BLaER1 (cell line): ENCODE measurements at regions not wholly inside any gene's neighbourhood (a gene's known extent, or its start where the extent isn't known, plus 50 kb on each side); places are given as distances from the start of the nearest gene placed in this dataset.

Source experiments
- H3K27ac ChIP-seq: shearing (Covaris generic); formaldehyde crosslinking; 2 replicates; pipeline ENCODE4 v1.8.1; 2022
- H3K27me3 ChIP-seq: shearing (Covaris generic); formaldehyde crosslinking; 2 replicates; pipeline ENCODE4 v1.8.1; 2022
- H3K36me3 ChIP-seq: shearing (Covaris generic); formaldehyde crosslinking; 2 replicates; pipeline ENCODE4 v1.8.1; 2022
- H3K4me1 ChIP-seq: shearing (Covaris generic); formaldehyde crosslinking; 2 replicates; pipeline ENCODE4 v1.8.1; 2022
- H3K4me2 ChIP-seq: shearing (Covaris generic); formaldehyde crosslinking; 2 replicates; pipeline ENCODE4 v1.8.1; 2022
- H3K4me3 ChIP-seq: shearing (Covaris generic); formaldehyde crosslinking; 2 replicates; pipeline ENCODE4 v1.8.1; 2022
- H3K9ac ChIP-seq: shearing (Covaris generic); formaldehyde crosslinking; 2 replicates; pipeline ENCODE4 v1.8.1; 2022
- H3K9me3 ChIP-seq: shearing (Covaris generic); formaldehyde crosslinking; 2 replicates; pipeline ENCODE4 v1.8.1; 2022
- H4K20me1 ChIP-seq: shearing (Covaris generic); formaldehyde crosslinking; 2 replicates; pipeline ENCODE4 v1.8.1; 2022
- Cebpa-rat ChIP-seq: shearing (Covaris generic); IDR thresholded peaks from 2 replicates; pipeline ENCODE4 v1.8.1; 2022

DNA sequence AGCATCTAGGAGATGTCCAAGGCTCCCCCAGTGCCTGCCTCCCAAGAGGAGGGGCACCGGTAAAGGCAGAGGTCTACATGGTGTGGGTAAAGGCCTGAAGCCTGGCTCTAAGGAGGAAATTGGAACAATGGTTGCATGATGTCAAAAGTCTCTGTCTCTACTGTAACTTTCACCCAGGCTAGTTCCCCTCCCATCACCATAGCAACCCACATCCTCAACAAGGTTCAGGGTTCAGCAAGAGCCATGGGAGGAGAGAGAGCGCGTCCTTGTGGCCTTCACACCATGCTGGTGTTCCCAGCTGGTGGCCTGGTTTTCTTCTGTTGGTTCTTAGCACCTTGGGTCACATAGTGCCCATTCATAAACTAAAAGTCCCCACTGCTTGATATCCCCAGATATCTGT is 196.7 kb upstream of the CDH5 start:
- no peaks in the 10 kb centered on the region for H4K20me1 ChIP-seq
- H3K27me3 ChIP-seq: no peaks in the 10 kb centered on the region
- peaks cover 12% of the 10 kb centered on the region for H3K4me1 ChIP-seq
- TF ChIP-seq Cebpa-rat: no peak
- peaks cover 13% of the 10 kb centered on the region; the same call in 1 of the 2 replicates for H3K9me3 ChIP-seq
- H3K27ac ChIP-seq: no peak overlapping the region
- no peak overlapping the region for H3K4me3 ChIP-seq
- no peak overlapping the region for H3K9ac ChIP-seq
- no peak overlapping the region for H3K4me2 ChIP-seq
- no peaks in the 10 kb centered on the region for H3K36me3 ChIP-seq

DNA sequence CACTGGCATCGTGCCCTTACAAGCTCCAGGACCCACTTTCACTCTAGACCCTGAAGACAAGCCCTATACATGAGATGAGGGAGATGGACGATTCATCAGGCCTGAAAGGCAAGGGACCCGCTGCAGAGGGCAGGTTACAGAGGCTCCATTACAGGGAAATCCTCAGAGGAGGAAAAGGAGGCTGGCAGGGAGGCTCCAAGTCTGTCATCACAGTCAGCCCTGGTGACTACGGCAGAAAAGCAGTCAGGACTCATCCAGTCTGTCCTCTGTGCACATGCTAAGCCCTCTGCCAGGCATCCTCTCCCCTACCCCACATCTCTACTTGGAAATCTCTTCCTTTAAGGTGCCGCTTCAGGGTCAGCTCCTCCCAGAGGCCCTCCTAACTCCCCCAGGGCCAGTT is 197.7 kb upstream of the CDH5 start:
- no peak overlapping the region for H3K27ac ChIP-seq
- H3K4me1 ChIP-seq: peaks cover 8% of the 10 kb centered on the region; the same call in 1 of the 2 replicates
- no peaks in the 10 kb centered on the region for H4K20me1 ChIP-seq
- no peaks in the 10 kb centered on the region for H3K27me3 ChIP-seq
- peaks cover 13% of the 10 kb centered on the region; the same call in 1 of the 2 replicates for H3K9me3 ChIP-seq
- no peak for TF ChIP-seq Cebpa-rat
- H3K4me3 ChIP-seq: no peak overlapping the region
- no peak overlapping the region for H3K4me2 ChIP-seq
- H3K9ac ChIP-seq: no peak overlapping the region
- H3K36me3 ChIP-seq: no peaks in the 10 kb centered on the region

DNA sequence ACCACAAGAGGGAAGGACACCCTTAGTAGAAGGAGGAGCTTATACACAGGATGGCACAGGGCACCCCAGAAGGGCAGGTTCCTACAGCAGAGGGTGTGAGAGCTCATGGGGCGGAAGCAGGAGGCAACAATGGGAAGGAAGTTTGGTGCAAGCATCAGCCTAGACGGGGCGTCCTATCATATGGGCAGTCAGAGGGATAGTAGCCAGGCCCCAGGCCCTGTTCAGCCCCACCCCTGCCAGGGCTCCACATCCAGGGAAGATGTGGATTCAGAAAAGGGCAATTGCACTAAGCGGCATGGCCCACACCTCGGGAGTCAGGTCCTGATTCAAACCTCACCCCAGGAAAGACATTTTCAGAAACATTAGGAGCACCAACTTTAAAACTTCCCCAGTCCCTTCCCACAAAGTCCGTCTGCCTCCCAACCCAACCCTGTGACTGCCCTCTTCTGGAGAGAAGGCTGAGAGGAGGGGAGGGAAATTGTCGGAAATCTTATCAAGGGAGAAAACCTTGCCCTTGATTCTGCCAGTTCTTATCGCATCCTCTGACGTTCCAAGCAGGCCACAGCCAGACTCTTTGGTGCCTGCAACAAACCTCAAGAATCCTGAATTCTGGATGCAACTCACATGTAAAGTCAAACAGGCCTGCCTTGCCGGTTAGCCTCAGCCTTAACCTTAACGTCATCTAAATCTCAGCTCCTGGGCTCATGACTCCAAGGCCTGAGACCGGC is 198.8 kb upstream of the CDH5 start:
- Histone ChIP-seq H3K27ac (no peak overlapping the region), H4K20me1 (no peaks in the 10 kb centered on the region), H3K27me3 (no peaks in the 10 kb centered on the region), H3K9me3 (peaks cover 13% of the 10 kb centered on the region; the same call in 1 of the 2 replicates), H3K9ac (no peak overlapping the region), H3K4me3 (no peak overlapping the region), H3K4me2 (no peak overlapping the region), H3K36me3 (no peaks in the 10 kb centered on the region), H3K4me1 (peaks cover 13% of the 10 kb centered on the region)
- no peak for TF ChIP-seq Cebpa-rat

DNA sequence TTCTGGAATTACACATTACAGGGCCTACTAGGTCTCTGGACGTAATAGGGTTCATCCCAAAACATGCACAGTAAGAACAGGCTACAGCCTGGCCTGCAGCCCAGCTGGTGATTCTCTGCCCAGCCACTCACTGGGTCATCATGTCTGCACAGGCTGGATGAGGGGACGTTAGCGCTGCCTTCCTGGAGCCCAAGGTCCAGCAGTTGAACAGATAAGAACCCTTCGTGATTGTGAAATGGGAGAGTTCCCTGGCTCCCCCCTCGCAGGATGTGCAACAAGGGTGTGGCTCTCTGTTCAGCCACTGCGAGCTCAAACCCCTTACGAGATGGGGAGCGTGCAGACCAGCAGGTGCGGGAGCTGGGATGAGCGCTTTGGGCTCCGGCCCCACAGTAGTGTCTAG is 200.0 kb upstream of the CDH5 start:
- Histone ChIP-seq H3K27me3 (no peaks in the 10 kb centered on the region), H3K9me3 (peaks cover 13% of the 10 kb centered on the region; the same call in 1 of the 2 replicates), H3K9ac (no peak overlapping the region), H3K36me3 (no peaks in the 10 kb centered on the region), H3K4me1 (peaks cover 15% of the 10 kb centered on the region), H3K27ac (no peak overlapping the region), H3K4me2 (no peak overlapping the region), H3K4me3 (no peak overlapping the region), H4K20me1 (no peaks in the 10 kb centered on the region)
- TF ChIP-seq Cebpa-rat: no peak

DNA sequence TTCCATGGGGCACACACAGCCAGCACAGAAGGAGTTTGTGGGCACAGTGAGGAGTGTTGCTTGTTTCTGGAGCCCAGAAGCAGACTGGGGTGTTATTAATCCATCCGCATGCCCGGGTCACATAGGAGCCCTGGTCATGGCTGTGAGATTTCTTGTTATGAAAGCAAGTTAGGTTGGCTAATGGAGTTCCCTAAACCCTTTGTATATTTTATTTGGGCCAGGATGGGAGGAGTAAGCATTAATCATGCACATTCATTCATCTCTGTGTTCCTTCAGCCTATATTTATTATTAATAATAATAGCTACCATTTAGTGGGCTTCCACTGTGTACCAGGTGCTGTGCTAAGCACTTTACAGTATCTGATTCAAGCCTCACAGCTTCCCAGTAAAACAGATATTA is 200.6 kb upstream of the CDH5 start:
- no peak overlapping the region for H3K27ac ChIP-seq
- no peak overlapping the region for H3K4me2 ChIP-seq
- no peaks in the 10 kb centered on the region for H4K20me1 ChIP-seq
- peaks cover 16% of the 10 kb centered on the region for H3K4me1 ChIP-seq
- peaks cover 13% of the 10 kb centered on the region; the same call in 1 of the 2 replicates for H3K9me3 ChIP-seq
- no peak overlapping the region for H3K9ac ChIP-seq
- H3K4me3 ChIP-seq: no peak overlapping the region
- TF ChIP-seq Cebpa-rat: no peak
- no peaks in the 10 kb centered on the region for H3K27me3 ChIP-seq
- no peaks in the 10 kb centered on the region for H3K36me3 ChIP-seq

DNA sequence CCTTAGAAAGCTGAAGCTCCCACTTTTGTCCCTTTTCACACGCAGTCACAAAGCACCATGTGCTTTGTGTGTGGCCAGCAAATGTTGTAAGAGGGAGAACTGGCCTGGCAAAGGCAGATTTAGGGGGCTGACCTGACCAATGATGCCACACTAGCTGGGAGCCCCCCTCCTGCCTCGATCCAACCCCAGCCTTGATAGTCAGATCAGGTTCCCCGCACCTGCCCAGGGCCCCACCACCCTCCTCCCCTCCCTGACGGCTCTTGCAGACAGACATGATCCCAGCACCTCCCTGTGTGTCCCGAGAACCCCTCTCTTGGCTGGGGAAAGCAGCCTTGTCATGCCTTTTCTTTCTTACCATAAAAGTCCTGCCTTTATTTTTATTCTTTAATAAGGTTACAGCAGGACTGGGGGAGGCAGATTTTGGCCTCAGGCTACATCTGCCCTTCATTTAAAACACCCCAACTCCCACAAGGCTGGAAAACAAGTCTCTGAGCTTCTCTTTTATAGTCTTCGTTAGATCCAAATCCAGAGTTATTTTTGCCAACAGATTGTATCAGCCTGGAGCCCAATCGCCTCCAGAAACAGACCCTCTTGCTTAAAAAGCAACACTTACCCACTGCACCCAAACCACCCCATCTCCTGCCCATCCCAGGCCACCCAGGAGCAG is 201.8 kb upstream of the CDH5 start:
- H3K27me3 ChIP-seq: no peaks in the 10 kb centered on the region
- no peaks in the 10 kb centered on the region for H4K20me1 ChIP-seq
- peaks cover 13% of the 10 kb centered on the region; the same call in 1 of the 2 replicates for H3K9me3 ChIP-seq
- H3K4me3 ChIP-seq: no peak overlapping the region
- no peak overlapping the region for H3K9ac ChIP-seq
- no peak overlapping the region for H3K27ac ChIP-seq
- H3K4me2 ChIP-seq: no peak overlapping the region
- H3K36me3 ChIP-seq: no peaks in the 10 kb centered on the region
- H3K4me1 ChIP-seq: peaks cover 28% of the 10 kb centered on the region
- TF ChIP-seq Cebpa-rat: no peak

DNA sequence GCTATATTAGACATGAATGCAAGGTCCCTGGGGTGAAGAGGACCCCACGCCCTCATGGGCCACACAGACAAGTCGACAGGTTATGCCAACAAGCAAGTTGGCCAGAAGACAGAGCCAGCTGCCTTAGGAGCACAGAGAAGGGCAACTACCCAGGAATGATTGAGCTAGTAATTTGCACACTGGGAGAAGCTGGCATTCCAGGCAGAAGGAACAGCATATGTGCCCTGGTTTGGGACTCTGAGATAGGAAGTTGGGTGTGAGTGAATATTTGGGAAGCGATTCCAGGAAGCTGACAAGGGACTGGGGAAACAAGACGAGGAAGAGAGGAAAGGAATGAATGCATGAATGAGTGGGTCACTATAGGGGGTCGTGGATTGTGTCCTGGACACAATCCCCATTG is 203.7 kb upstream of the CDH5 start:
- Histone ChIP-seq H3K36me3 (no peaks in the 10 kb centered on the region), H3K27ac (no peak overlapping the region), H3K4me2 (peak overlapping the region; percentile 32), H3K4me1 (peaks cover 28% of the 10 kb centered on the region), H3K9ac (no peak overlapping the region), H3K27me3 (no peaks in the 10 kb centered on the region), H3K4me3 (no peak overlapping the region), H4K20me1 (no peaks in the 10 kb centered on the region), H3K9me3 (peaks cover 13% of the 10 kb centered on the region; the same call in 1 of the 2 replicates)
- no peak for TF ChIP-seq Cebpa-rat

DNA sequence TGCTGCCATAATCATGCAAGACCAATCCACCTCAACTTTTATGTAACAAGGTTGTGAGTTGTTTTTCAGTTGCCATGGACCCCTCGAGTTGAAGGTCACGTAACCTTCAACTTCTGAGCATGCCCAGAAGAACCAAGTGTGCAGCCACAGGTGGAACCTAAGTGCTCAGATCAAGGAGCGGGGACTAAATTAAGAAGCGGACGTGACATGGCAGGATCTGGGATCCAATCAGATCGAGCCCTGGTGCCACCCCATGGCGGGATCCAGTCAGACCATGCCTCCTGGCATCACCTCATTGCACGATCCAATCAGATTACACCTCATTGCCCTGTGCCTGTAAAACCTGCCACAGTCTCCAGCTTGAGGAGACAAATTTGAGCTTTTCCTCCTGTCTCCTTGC is 204.5 kb upstream of the CDH5 start:
- peaks cover 29% of the 10 kb centered on the region for H3K4me1 ChIP-seq
- H3K4me2 ChIP-seq: no peak overlapping the region
- H3K27me3 ChIP-seq: no peaks in the 10 kb centered on the region
- H3K36me3 ChIP-seq: no peaks in the 10 kb centered on the region
- no peak overlapping the region for H3K27ac ChIP-seq
- no peak overlapping the region for H3K9ac ChIP-seq
- H4K20me1 ChIP-seq: no peaks in the 10 kb centered on the region
- H3K9me3 ChIP-seq: peaks cover 5% of the 10 kb centered on the region; the same call in 1 of the 2 replicates
- no peak for TF ChIP-seq Cebpa-rat
- H3K4me3 ChIP-seq: no peak overlapping the region

DNA sequence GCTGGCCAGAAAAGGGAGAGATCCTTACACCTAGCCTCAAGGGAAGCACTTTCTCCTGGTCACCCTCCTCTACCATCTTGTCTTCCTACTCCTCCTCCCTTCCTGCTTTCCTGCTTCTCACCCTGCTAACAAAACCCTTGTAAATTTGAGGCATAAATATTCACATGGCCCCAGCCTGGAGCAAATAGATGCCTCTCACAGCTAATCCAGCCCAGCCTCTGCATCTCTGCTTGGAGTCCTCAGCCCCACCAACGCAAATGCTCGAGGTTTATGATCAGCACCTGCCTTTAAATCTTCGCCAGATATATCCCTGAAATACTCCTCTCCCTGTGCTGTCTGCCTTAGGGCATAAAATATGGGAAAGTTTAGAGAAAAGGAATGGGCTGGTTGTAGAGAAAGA is 205.2 kb upstream of the CDH5 start:
- Histone ChIP-seq H3K4me3 (no peak overlapping the region), H3K4me2 (no peak overlapping the region), H4K20me1 (no peaks in the 10 kb centered on the region), H3K9me3 (no peaks in the 10 kb centered on the region), H3K36me3 (no peaks in the 10 kb centered on the region), H3K9ac (no peak overlapping the region), H3K27me3 (no peaks in the 10 kb centered on the region), H3K27ac (no peak overlapping the region), H3K4me1 (peaks cover 36% of the 10 kb centered on the region)
- no peak for TF ChIP-seq Cebpa-rat

DNA sequence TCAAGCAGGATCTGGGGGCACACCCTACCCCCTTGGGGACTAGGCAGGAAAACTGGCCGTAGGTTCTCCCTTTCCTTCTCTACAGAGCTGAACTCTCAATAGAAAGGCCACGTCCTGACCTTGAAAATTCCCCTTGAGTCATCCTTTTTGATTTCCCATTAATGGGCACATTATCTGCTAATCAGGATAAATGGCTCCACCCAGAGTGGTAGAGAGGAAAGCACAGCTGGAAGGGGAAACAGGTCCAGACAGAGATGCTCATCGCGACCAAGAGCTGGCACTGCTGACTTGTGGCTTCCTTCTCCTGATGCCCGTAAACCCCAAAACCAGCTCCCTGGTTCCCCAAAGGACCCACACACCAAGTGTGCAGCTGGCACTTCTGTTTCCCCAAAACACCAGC is 206.5 kb upstream of the CDH5 start:
- TF ChIP-seq Cebpa-rat: no peak
- Histone ChIP-seq H3K9ac (no peak overlapping the region), H3K4me1 (peaks cover 49% of the 10 kb centered on the region), H3K27ac (no peak overlapping the region), H3K9me3 (no peaks in the 10 kb centered on the region), H3K4me2 (no peak overlapping the region), H4K20me1 (no peaks in the 10 kb centered on the region), H3K27me3 (no peaks in the 10 kb centered on the region), H3K36me3 (no peaks in the 10 kb centered on the region), H3K4me3 (no peak overlapping the region)
